GM19395 (cell line): ENCODE measurements at regions not wholly inside any gene's neighbourhood (a gene's known extent, or its start where the extent isn't known, plus 50 kb on each side); places are given as distances from the start of the nearest gene placed in this dataset.
"Not testable (repeated sequence)": the region's sequence is repeated elsewhere in the genome, so short reads cannot be mapped to it uniquely, and the experiment has no call there.

Experiments
- ATAC-seq: cut with Tn5 transposase; IDR thresholded peaks from one replicate; pipeline ENCODE4 v1.9.1; 2021; ENCODE audit warnings: mild to moderate bottlenecking, moderate library complexity; ENCODE audit not compliant: unreplicated experiment

- no peak for ATAC-seq
Observed at GRCh38 chr5:68116408-68116807, 99.1 kb upstream of the PIK3R1 start.

DNA sequence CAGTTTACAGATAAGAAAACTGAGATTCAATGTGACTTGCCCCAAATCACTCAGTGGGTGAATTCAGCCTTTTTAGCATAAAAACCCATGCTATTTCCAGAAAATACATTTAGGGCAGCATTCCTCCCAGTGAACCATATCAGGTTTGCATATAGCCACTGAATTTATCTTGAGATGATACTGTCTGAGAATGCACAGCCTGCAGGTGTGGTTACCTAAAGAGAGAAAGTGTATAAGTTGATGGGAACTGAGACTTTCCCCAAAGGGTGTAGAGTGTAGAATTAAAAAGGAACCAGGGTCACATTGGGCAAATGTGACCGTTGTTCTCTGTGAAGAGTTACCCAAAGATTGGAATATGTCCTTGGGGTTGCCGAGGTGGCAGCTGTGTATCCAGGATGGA is 100.0 kb upstream of the PIK3R1 start:
- ATAC-seq, result peak; percentile 66

- ATAC-seq, result no peak
Observed at GRCh38 chr5:68114378-68115040, 101.0 kb upstream of the PIK3R1 start.

DNA sequence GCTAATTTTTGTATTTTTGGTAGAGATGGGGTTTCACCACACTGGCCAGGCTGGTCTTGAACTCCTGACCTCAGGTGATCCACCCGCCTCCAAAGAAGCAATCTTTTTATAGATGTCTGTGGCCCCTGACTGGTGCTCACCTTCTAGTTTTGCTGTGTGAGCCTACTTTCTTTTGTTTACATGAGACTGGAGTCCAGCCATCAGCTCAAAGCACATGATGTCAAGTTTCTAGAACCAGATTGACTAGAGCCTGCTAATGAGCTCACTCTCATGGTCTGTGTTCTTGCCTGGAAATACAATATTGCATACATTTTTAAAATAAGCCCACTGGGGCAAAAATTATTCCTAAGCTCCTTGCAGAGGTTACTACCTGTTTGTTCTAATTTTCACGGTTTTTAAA is 102.9 kb upstream of the PIK3R1 start:
- ATAC-seq, result no peak

DNA sequence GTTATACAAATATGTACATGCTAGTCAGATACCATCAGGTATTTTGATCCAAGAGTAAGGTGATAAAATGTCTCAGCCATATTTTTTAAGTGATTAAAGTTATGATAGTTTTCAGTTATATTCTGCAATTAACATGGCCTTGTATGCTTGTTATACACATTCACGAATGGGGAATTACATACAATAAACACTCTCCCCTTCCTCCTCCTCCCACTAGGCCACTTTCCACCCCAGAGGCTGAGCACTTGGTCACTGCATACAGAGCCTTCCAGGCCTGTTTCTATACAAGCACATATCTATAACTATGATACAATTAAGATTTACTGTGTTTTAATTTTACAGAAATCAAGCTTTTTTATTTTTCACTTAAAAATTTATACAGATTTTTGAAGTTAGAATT is 104.7 kb upstream of the PIK3R1 start:
- ATAC-seq, result no peak

DNA sequence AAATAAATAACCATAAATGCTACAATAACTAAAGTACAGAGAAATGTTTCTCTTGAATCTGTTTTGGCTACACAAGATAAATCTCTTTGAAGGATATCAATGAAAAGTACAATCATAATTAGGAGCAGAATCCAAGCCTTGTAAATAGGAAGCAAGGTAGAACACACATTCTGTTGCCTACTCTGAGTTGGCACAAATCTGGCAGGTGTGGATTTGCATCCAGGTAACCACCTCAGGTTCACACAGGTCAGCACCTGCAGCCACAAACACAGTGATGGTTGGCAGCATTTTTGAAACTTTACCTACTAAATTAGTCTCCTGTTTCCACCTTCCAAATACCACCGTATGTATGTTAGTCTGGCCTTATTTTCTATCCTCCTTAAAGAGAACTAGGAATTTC is 105.3 kb upstream of the PIK3R1 start:
- no peak for ATAC-seq

DNA sequence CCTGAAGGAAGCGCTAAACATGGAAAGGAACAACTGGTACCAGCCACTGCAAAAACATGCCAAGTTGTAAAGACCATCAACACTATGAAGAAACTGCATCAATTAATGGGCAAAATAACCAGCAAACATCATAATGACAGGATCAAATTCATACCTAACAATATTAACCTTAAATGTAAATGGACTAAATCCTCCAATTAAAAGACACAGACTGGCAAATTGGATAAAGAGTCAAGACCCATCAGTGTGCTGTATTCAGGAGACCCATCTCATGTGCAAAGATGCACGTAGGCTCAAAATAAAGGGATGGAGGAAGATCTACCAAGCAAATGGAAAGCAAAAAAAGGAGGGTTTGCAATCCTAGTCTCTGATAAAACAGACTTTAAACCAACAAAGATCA is 111.3 kb upstream of the PIK3R1 start:
- ATAC-seq, result not testable (repeated sequence)

DNA sequence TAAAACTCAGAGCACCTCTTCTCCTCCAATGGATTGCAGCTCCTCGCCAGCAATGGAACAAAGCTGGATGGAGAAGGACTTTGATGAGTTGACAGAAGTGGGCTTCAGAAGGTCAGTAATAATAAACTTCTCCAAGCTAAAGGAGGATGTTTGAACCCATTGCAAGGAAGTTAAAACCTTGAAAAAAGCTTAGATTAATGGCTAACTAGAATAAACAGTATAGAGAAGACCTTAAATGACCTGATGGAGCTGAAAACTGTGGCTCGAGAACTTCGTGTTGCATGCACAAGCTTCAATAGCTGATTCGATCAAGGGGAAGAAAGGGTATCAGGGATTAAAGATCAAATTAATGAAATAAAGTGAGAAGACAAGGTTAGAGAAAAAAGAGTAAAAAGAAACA is 112.3 kb upstream of the PIK3R1 start:
- ATAC-seq, result not testable (repeated sequence)

GRCh38 chr5:68099327-68099726 is 116.2 kb upstream of the PIK3R1 start:
- no peak for ATAC-seq

DNA sequence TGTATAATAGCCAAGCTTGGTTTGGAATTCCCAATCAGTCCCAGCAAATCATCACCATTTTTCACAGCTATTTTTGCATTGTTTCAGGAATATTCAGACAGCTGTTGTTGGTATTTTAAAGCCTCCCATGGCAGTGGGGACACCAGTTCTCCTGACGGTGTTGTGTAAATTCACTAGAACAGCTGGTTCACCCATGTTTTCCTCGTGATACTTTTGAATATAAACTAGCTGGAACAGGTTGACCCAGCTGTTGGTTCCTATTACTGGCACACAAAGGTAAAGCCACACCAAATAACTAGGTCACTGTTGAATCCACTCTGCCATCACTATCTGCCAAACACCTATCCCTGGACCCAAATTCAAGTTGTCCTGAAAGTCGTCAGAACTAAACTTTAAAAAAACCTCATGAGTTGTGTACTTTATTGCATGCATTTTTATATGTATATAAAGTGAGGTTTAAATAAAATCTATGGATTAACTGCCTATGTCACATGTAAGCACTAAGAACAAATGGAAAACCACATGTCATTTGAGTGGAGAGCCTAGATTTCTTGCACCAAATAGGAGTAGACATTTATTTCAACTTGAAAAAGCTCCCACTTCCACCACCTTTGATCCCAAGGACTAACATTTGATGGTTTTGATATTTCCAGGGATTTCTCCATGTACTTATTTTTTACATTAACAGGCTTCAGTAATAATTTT is 121.9 kb upstream of the PIK3R1 start:
- ATAC-seq, result no peak

- ATAC-seq, result no peak
Observed at GRCh38 chr5:68088302-68088701, 127.3 kb upstream of the PIK3R1 start.

GRCh38 chr5:68087866-68088265 is 127.7 kb upstream of the PIK3R1 start:
- no peak for ATAC-seq

DNA sequence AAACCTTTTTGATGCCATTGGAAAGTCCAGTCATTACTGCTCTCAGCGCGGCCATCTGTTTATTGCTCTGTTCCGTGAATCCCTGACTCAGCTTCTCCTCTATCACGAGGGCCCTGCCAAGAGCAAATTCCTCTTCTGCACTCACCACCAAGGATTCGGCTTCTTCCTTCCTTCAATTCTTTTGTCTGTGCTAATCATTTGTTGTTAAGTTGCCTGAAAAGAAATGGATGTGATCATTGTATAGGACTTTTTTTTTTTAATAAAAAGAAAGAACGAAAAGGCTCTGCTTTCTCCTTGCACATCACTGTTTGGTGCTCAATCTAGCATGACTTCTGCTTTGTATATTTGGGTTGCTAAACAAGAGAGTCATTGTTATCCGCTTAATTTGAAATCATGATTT is 128.7 kb upstream of the PIK3R1 start:
- no peak for ATAC-seq

- no peak for ATAC-seq
Observed at GRCh38 chr5:68086439-68086838, 129.1 kb upstream of the PIK3R1 start.

GRCh38 chr5:68084396-68084795 is 131.2 kb upstream of the PIK3R1 start:
- ATAC-seq, result no peak

- no peak for ATAC-seq
Observed at GRCh38 chr5:68080282-68081050, 135.1 kb upstream of the PIK3R1 start.

GRCh38 chr5:68077349-68077894 is 138.1 kb upstream of the PIK3R1 start:
- ATAC-seq, result no peak

DNA sequence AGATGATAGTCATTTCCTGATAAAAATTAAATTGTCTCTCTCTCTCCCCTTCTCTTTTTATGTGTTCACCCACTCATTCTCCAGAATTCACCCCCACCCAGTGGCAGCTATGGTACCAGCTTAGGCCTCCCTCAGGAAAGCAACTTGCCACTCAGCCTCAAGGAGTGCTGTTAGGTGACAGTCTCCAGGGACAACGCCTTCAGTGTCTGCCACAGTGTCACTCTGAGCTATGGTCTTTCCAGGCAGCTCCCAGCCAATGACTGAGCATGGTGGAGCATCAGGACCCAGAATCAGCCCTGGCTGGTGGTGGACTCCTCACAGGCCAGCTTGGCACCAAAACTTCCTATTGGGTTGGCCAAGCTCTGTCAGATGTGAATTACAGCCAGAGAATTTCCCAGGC is 140.9 kb upstream of the PIK3R1 start:
- no peak for ATAC-seq

- ATAC-seq, result no peak
Observed at GRCh38 chr5:68074048-68074632, 141.4 kb upstream of the PIK3R1 start.

DNA sequence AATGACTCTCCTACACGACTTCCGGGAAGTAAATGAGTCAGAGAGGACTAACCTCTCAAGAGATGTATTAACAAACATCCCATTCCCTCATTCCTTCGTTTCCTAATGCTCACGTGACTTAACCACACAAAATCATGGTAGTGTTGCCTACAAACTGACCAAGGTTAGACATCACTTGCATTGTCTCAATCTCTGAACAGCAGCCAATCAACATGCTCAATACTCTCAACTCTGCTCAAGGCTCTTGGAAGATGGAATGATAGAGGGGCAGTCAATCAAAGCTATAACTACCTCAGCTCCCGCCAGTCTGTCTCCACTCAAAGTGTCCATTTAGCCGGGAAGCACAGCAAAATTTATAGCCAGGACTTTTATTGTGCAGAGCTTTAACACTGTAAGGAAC is 143.8 kb upstream of the PIK3R1 start:
- no peak for ATAC-seq

DNA sequence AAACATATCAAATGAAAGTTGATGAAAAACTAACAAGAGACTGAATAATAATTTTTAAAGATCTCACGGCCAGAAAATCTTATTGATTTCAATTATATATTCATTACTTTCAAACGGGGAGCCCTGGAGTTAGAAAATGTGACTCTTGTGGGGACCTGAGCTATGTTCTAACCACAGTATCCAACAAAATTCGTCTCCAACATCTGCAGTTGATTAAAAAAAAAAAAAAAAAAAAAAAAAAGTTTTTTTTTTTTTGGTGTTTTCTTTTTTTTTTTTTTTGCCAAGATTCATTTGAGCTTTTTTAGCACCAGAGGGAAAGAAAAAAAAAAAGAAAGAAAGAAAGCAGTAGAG is 144.3 kb upstream of the PIK3R1 start:
- no peak for ATAC-seq
